ENCODE measurements at regions not wholly inside any gene's neighbourhood (a gene's known extent, or its start where the extent isn't known, plus 50 kb on each side); places are given as distances from the start of the nearest gene placed in this dataset.
A peak's percentile ranks its signal among the peaks of the same experiment; 100 is the strongest.
"Not testable (repeated sequence)": the region's sequence is repeated elsewhere in the genome, so short reads cannot be mapped to it uniquely, and the experiment has no call there.

GRCh38 chr11:38824573-38824972, 2226.5 kb upstream of the RAG2 start:
- 87% methylated on average over 3 of the region's 3 CpGs for whole genome bisulfite sequencing
- peaks cover 0 to 6% of the 10 kb centered on the region in 2 donors for H3K9me3 ChIP-seq (ENCODE audit: control insufficient read depth in 2 of 2, insufficient read depth in 1 of 2, low read length in 1 of 2)

DNA sequence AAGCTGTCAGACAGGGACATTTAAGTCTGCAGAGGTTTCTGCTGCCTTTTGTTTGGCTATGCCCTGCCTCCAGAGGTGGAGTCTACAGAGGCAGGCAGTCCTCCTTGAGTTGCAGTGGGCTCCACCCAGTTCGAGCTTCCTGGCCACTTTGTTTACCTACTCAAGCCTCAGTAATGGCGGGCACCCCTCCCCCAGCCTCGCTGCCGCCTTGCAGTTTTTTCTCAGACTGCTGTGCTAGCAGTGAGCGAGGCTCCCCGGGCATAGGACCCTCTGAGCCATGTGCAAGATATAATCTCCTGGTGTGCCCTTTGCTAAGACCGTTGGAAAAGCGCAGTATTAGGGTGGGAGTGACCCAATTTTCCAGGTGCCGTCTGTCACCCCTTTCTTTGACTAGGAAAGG, 2223.8 kb upstream of the RAG2 start:
- H3K27me3 ChIP-seq (ENCODE audit: control insufficient read depth in 2 of 2, insufficient read depth in 1 of 2, low read length in 1 of 2); H3K9me3 ChIP-seq (ENCODE audit: control insufficient read depth in 2 of 2, insufficient read depth in 1 of 2, low read length in 1 of 2); H3K4me1 ChIP-seq (ENCODE audit: control insufficient read depth in 2 of 2, insufficient read depth in 2 of 2, low read length in 2 of 2); H3K4me3 ChIP-seq (ENCODE audit: low read length in 2 of 2); H3K27ac ChIP-seq (ENCODE audit: low read depth in 1 of 2, low read length in 1 of 2); H3K36me3 ChIP-seq (ENCODE audit: control insufficient read depth in 2 of 2, insufficient read depth in 2 of 2, low read length in 1 of 2); DNase-seq (ENCODE audit: low read depth in 6 of 9, low spot score in 9 of 9): not testable (repeated sequence)
- 94% methylated on average over 9 of the region's 9 CpGs for WGBS

More at GRCh38 chr11:38824573-38824972, 2226.5 kb upstream of the RAG2 start:
- no peak overlapping the region for H3K4me3 ChIP-seq (ENCODE audit: low read length in 2 of 2)
- no peaks in the 10 kb centered on the region for H3K4me1 ChIP-seq (ENCODE audit: control insufficient read depth in 2 of 2, insufficient read depth in 2 of 2, low read length in 2 of 2)
- no peaks in the 10 kb centered on the region for H3K36me3 ChIP-seq (ENCODE audit: control insufficient read depth in 2 of 2, insufficient read depth in 2 of 2, low read length in 1 of 2)
- no peak for DNase-seq (ENCODE audit: low read depth in 6 of 9, low spot score in 9 of 9)
- H3K27ac ChIP-seq (ENCODE audit: low read depth in 1 of 2, low read length in 1 of 2), result no peak overlapping the region
- no peaks in the 10 kb centered on the region for H3K27me3 ChIP-seq (ENCODE audit: control insufficient read depth in 2 of 2, insufficient read depth in 1 of 2, low read length in 1 of 2)

DNA sequence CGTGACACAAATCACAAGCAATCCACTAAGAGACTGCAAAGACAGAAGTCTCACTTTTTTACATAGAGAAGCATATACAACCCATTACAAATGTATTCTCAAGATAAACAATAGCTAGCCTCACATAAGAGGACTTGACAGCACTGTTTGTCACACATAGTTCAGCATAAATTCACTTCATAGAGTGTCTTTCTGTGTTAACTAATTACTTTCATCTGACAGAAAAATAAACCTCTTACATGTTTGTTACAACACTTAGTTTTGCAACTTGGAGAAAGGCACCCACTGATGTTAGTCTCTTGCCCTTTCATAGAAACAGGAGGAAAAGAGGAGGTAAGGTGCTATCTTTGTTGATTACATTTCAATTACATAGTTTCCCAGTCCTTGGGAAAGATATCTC, 2221.9 kb upstream of the RAG2 start:
- H3K27me3 ChIP-seq (ENCODE audit: control insufficient read depth in 2 of 2, insufficient read depth in 1 of 2, low read length in 1 of 2), result no peaks in the 10 kb centered on the region
- DNase-seq (ENCODE audit: low read depth in 6 of 9, low spot score in 9 of 9), result no peak

DNA sequence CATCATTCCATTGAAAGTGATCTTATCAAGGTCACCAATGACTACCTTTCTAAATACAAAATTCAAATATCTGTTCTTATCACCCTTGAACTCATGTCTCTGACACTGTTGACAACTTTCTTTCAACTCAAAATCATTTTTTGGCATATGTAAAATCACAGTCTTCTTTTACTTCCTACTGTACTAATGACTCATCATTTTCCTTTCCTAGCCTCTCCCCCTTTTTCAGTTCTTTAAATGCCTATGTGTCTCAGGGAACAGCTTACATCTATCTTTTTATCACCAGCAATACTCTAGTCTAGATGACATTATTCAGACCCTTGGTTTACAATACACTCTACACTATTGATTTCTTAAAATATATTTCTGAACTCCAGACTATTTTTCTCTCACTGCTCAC, 2220.7 kb upstream of the RAG2 start:
- H3K4me3 ChIP-seq (ENCODE audit: low read length in 2 of 2), result no peak overlapping the region
- H3K27ac ChIP-seq (ENCODE audit: low read depth in 1 of 2, low read length in 1 of 2), result no peak overlapping the region
- H3K36me3 ChIP-seq (ENCODE audit: control insufficient read depth in 2 of 2, insufficient read depth in 2 of 2, low read length in 1 of 2), result no peaks in the 10 kb centered on the region
- no peak for DNase-seq (ENCODE audit: low read depth in 6 of 9, low spot score in 9 of 9)
- H3K9me3 ChIP-seq (ENCODE audit: control insufficient read depth in 2 of 2, insufficient read depth in 1 of 2, low read length in 1 of 2), result peaks cover 0 to 3% of the 10 kb centered on the region in 2 donors
- H3K27me3 ChIP-seq (ENCODE audit: control insufficient read depth in 2 of 2, insufficient read depth in 1 of 2, low read length in 1 of 2), result no peaks in the 10 kb centered on the region
- no peaks in the 10 kb centered on the region for H3K4me1 ChIP-seq (ENCODE audit: control insufficient read depth in 2 of 2, insufficient read depth in 2 of 2, low read length in 2 of 2)

More for the DNA sequence above, 2221.9 kb upstream of the RAG2 start:
- Histone ChIP-seq H3K36me3 (ENCODE audit: control insufficient read depth in 2 of 2, insufficient read depth in 2 of 2, low read length in 1 of 2) (no peaks in the 10 kb centered on the region), H3K9me3 (ENCODE audit: control insufficient read depth in 2 of 2, insufficient read depth in 1 of 2, low read length in 1 of 2) (peaks cover 0 to 6% of the 10 kb centered on the region in 2 donors), H3K4me1 (ENCODE audit: control insufficient read depth in 2 of 2, insufficient read depth in 2 of 2, low read length in 2 of 2) (no peaks in the 10 kb centered on the region), H3K27ac (ENCODE audit: low read depth in 1 of 2, low read length in 1 of 2) (no peak overlapping the region), H3K4me3 (ENCODE audit: low read length in 2 of 2) (no peak overlapping the region)
- WGBS, result 94% methylated on average over 1 of the region's 1 CpG

- H3K4me3 ChIP-seq (ENCODE audit: low read length in 2 of 2), result no peak overlapping the region
- no peaks in the 10 kb centered on the region for H3K36me3 ChIP-seq (ENCODE audit: control insufficient read depth in 2 of 2, insufficient read depth in 2 of 2, low read length in 1 of 2)
- WGBS, result 94% methylated on average over 4 of the region's 4 CpGs
- no peaks in the 10 kb centered on the region for H3K27me3 ChIP-seq (ENCODE audit: control insufficient read depth in 2 of 2, insufficient read depth in 1 of 2, low read length in 1 of 2)
- H3K9me3 ChIP-seq (ENCODE audit: control insufficient read depth in 2 of 2, insufficient read depth in 1 of 2, low read length in 1 of 2), result no peaks in the 10 kb centered on the region
- no peak overlapping the region for H3K27ac ChIP-seq (ENCODE audit: low read depth in 1 of 2, low read length in 1 of 2)
- no peaks in the 10 kb centered on the region for H3K4me1 ChIP-seq (ENCODE audit: control insufficient read depth in 2 of 2, insufficient read depth in 2 of 2, low read length in 2 of 2)
- no peak for DNase-seq (ENCODE audit: low read depth in 6 of 9, low spot score in 9 of 9)
Measured at GRCh38 chr11:38814670-38815069, 2216.6 kb upstream of the RAG2 start.

DNA sequence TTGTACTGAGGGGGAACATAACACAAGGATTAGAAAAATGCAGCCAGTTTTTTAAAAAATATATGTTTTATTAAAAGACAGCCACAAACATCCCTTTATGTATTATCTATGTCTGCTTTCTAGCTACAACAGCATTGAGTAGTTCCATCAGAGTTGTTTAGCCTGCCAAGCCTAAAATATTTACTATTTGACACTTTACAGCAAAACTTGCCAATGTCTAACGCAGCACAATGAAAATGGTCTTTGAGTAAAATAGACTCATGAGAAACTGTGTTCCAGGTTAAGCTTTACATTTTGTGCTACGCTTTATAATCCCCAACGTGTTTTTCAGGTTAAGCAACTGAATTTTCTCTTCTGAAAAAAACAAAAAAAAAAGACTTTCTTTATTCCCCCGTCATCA, 2211.5 kb upstream of the RAG2 start:
- no peak for DNase-seq (ENCODE audit: low read depth in 6 of 9, low spot score in 9 of 9)
- no peaks in the 10 kb centered on the region for H3K36me3 ChIP-seq (ENCODE audit: control insufficient read depth in 2 of 2, insufficient read depth in 2 of 2, low read length in 1 of 2)
- WGBS, result 88% methylated on average over 4 of the region's 4 CpGs
- H3K4me1 ChIP-seq (ENCODE audit: control insufficient read depth in 2 of 2, insufficient read depth in 2 of 2, low read length in 2 of 2), result no peaks in the 10 kb centered on the region
- no peaks in the 10 kb centered on the region for H3K27me3 ChIP-seq (ENCODE audit: control insufficient read depth in 2 of 2, insufficient read depth in 1 of 2, low read length in 1 of 2)
- no peaks in the 10 kb centered on the region for H3K9me3 ChIP-seq (ENCODE audit: control insufficient read depth in 2 of 2, insufficient read depth in 1 of 2, low read length in 1 of 2)
- H3K27ac ChIP-seq (ENCODE audit: low read depth in 1 of 2, low read length in 1 of 2), result no peak overlapping the region
- H3K4me3 ChIP-seq (ENCODE audit: low read length in 2 of 2), result no peak overlapping the region

- Histone ChIP-seq H3K9me3 (ENCODE audit: control insufficient read depth in 2 of 2, insufficient read depth in 1 of 2, low read length in 1 of 2) (no peaks in the 10 kb centered on the region), H3K4me1 (ENCODE audit: control insufficient read depth in 2 of 2, insufficient read depth in 2 of 2, low read length in 2 of 2) (no peaks in the 10 kb centered on the region), H3K27ac (ENCODE audit: low read depth in 1 of 2, low read length in 1 of 2) (no peak overlapping the region), H3K36me3 (ENCODE audit: control insufficient read depth in 2 of 2, insufficient read depth in 2 of 2, low read length in 1 of 2) (no peaks in the 10 kb centered on the region), H3K27me3 (ENCODE audit: control insufficient read depth in 2 of 2, insufficient read depth in 1 of 2, low read length in 1 of 2) (no peaks in the 10 kb centered on the region), H3K4me3 (ENCODE audit: low read length in 2 of 2) (no peak overlapping the region)
- no peak for DNase-seq (ENCODE audit: low read depth in 6 of 9, low spot score in 9 of 9)
- WGBS, result 97% methylated on average over 1 of the region's 1 CpG
Measured at GRCh38 chr11:38796281-38796680, 2198.2 kb upstream of the RAG2 start.

GRCh38 chr11:38795027-38795426, 2197.0 kb upstream of the RAG2 start:
- Histone ChIP-seq H3K27me3 (ENCODE audit: control insufficient read depth in 2 of 2, insufficient read depth in 1 of 2, low read length in 1 of 2) (no peaks in the 10 kb centered on the region), H3K36me3 (ENCODE audit: control insufficient read depth in 2 of 2, insufficient read depth in 2 of 2, low read length in 1 of 2) (no peaks in the 10 kb centered on the region), H3K4me1 (ENCODE audit: control insufficient read depth in 2 of 2, insufficient read depth in 2 of 2, low read length in 2 of 2) (no peaks in the 10 kb centered on the region), H3K27ac (ENCODE audit: low read depth in 1 of 2, low read length in 1 of 2) (no peak overlapping the region), H3K9me3 (ENCODE audit: control insufficient read depth in 2 of 2, insufficient read depth in 1 of 2, low read length in 1 of 2) (no peaks in the 10 kb centered on the region), H3K4me3 (ENCODE audit: low read length in 2 of 2) (no peak overlapping the region)
- 95% methylated on average over 2 of the region's 2 CpGs for WGBS
- DNase-seq (ENCODE audit: low read depth in 6 of 9, low spot score in 9 of 9), result no peak

GRCh38 chr11:38791346-38791961, 2193.4 kb upstream of the RAG2 start:
- H3K27ac ChIP-seq (ENCODE audit: low read depth in 1 of 2, low read length in 1 of 2), result no peak overlapping the region
- 46% methylated on average over 4 of the region's 4 CpGs for WGBS
- peak; percentile 8 to 54 (median 18) for DNase-seq (ENCODE audit: low read depth in 6 of 9, low spot score in 9 of 9)

DNA sequence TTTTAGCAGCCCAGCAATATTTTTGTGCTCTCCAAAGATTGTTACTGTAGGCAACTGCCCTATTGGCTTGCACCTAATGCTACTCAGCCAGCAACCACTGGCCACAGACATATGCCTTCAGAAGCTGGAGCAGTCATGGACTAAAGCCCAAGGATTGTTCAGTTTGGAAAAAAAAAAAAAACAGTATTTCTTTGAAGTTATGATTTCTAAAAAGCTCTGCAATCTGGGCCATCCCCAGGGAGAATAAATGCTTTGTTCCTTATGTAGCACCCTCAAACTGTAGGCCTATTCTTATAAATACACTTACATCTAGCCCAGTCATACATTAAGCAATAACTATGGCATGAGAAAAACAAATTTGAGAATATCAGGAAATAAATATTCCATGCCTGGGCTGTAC, 2190.5 kb upstream of the RAG2 start:
- no peak for DNase-seq (ENCODE audit: low read depth in 6 of 9, low spot score in 9 of 9)
- Histone ChIP-seq H3K36me3 (ENCODE audit: control insufficient read depth in 2 of 2, insufficient read depth in 2 of 2, low read length in 1 of 2) (no peaks in the 10 kb centered on the region), H3K27ac (ENCODE audit: low read depth in 1 of 2, low read length in 1 of 2) (no peak overlapping the region), H3K9me3 (ENCODE audit: control insufficient read depth in 2 of 2, insufficient read depth in 1 of 2, low read length in 1 of 2) (no peaks in the 10 kb centered on the region), H3K4me1 (ENCODE audit: control insufficient read depth in 2 of 2, insufficient read depth in 2 of 2, low read length in 2 of 2) (no peaks in the 10 kb centered on the region), H3K27me3 (ENCODE audit: control insufficient read depth in 2 of 2, insufficient read depth in 1 of 2, low read length in 1 of 2) (no peaks in the 10 kb centered on the region), H3K4me3 (ENCODE audit: low read length in 2 of 2) (no peak overlapping the region)

More at GRCh38 chr11:38791346-38791961, 2193.4 kb upstream of the RAG2 start:
- Histone ChIP-seq H3K4me1 (ENCODE audit: control insufficient read depth in 2 of 2, insufficient read depth in 2 of 2, low read length in 2 of 2) (no peaks in the 10 kb centered on the region), H3K4me3 (ENCODE audit: low read length in 2 of 2) (no peak overlapping the region), H3K27me3 (ENCODE audit: control insufficient read depth in 2 of 2, insufficient read depth in 1 of 2, low read length in 1 of 2) (no peaks in the 10 kb centered on the region), H3K36me3 (ENCODE audit: control insufficient read depth in 2 of 2, insufficient read depth in 2 of 2, low read length in 1 of 2) (no peaks in the 10 kb centered on the region), H3K9me3 (ENCODE audit: control insufficient read depth in 2 of 2, insufficient read depth in 1 of 2, low read length in 1 of 2) (no peaks in the 10 kb centered on the region)
